ENCODE measurements at regions not wholly inside any gene's neighbourhood (a gene's known extent, or its start where the extent isn't known, plus 50 kb on each side); places are given as distances from the start of the nearest gene placed in this dataset.
"Not testable (repeated sequence)": the region's sequence is repeated elsewhere in the genome, so short reads cannot be mapped to it uniquely, and the experiment has no call there.

- Histone ChIP-seq H3K36me3 (replicated peaks in 1 of 2; ENCODE audit: control insufficient read depth in 1 of 2, insufficient read depth in 2 of 2, low read length in 2 of 2) (no peaks in the 10 kb centered on the region), H3K4me3 (replicated peaks in 1 of 3; ENCODE audit: low read depth in 2 of 3, low read length in 3 of 3) (no peak overlapping the region), H3K9me3 (replicated peaks in 1 of 2; ENCODE audit: control insufficient read depth in 1 of 2, insufficient read depth in 1 of 2, low read length in 2 of 2) (no peaks in the 10 kb centered on the region), H3K4me1 (ENCODE audit: control insufficient read depth in 1 of 2, insufficient read depth in 2 of 2, low read length in 2 of 2) (no peaks in the 10 kb centered on the region), H3K4me2 (replicated peaks; ENCODE audit: extremely low read depth, low read length, poor library complexity, severe bottlenecking) (no peak overlapping the region), H3K79me2 (ENCODE audit: insufficient read depth, low read length) (no peaks in the 10 kb centered on the region), H2AFZ (ENCODE audit: insufficient read depth, low read depth, low read length, poor library complexity, severe bottlenecking) (no peak overlapping the region), H3K27ac (ENCODE audit: low read depth in 1 of 2, low read length in 2 of 2) (no peak overlapping the region), H3K27me3 (ENCODE audit: control insufficient read depth in 2 of 2, insufficient read depth in 2 of 2, low read length in 2 of 2) (no peaks in the 10 kb centered on the region), H4K20me1 (ENCODE audit: insufficient read depth, low read length) (no peaks in the 10 kb centered on the region), H3K9ac (ENCODE audit: insufficient read depth, low read length, poor library complexity, severe bottlenecking) (no peak overlapping the region)
- H3K27me3 Mint-ChIP-seq (ENCODE audit: low read depth in 3 of 3): no peaks in the 10 kb centered on the region
- peaks cover 0 to 11% (median 4%) of the 10 kb centered on the region in 7 donors for H3K9me3 Mint-ChIP-seq
- H3K27ac Mint-ChIP-seq: no peak overlapping the region
- WGBS (ENCODE audit: insufficient coverage): no CpG with 5 or more reads among the region's 1 CpG
- H3K4me1 Mint-ChIP-seq: no peaks in the 10 kb centered on the region
- intact Hi-C loops (cut with micrococcal nuclease): no loop called here
- no peak for DNase-seq
- no peak for TF ChIP-seq CTCF (IDR thresholded peaks at IDR 0.05)
- H3K36me3 Mint-ChIP-seq: no peaks in the 10 kb centered on the region
- no peak overlapping the region for H3K4me3 Mint-ChIP-seq
Measured at GRCh38 chr3:144968750-144969350, 997.2 kb downstream of the DIPK2A start.

- H3K4me1 Mint-ChIP-seq; H4K20me1 ChIP-seq (ENCODE audit: insufficient read depth, low read length); H2AFZ ChIP-seq (ENCODE audit: insufficient read depth, low read depth, low read length, poor library complexity, severe bottlenecking); H3K27me3 Mint-ChIP-seq (ENCODE audit: low read depth in 3 of 3); H3K27ac ChIP-seq (ENCODE audit: low read depth in 1 of 2, low read length in 2 of 2); H3K4me2 ChIP-seq (replicated peaks; ENCODE audit: extremely low read depth, low read length, poor library complexity, severe bottlenecking); H3K4me3 ChIP-seq (replicated peaks in 1 of 3; ENCODE audit: low read depth in 2 of 3, low read length in 3 of 3); H3K4me1 ChIP-seq (ENCODE audit: control insufficient read depth in 1 of 2, insufficient read depth in 2 of 2, low read length in 2 of 2); DNase-seq; H3K36me3 ChIP-seq (replicated peaks in 1 of 2; ENCODE audit: control insufficient read depth in 1 of 2, insufficient read depth in 2 of 2, low read length in 2 of 2); H3K9ac ChIP-seq (ENCODE audit: insufficient read depth, low read length, poor library complexity, severe bottlenecking); H3K36me3 Mint-ChIP-seq; H3K4me3 Mint-ChIP-seq; H3K79me2 ChIP-seq (ENCODE audit: insufficient read depth, low read length); H3K9me3 ChIP-seq (replicated peaks in 1 of 2; ENCODE audit: control insufficient read depth in 1 of 2, insufficient read depth in 1 of 2, low read length in 2 of 2); H3K27ac Mint-ChIP-seq; intact Hi-C loops (cut with micrococcal nuclease); H3K27me3 ChIP-seq (ENCODE audit: control insufficient read depth in 2 of 2, insufficient read depth in 2 of 2, low read length in 2 of 2): not testable (repeated sequence)
- WGBS (ENCODE audit: insufficient coverage): 76% methylated on average over 2 of the region's 7 CpGs
- H3K9me3 Mint-ChIP-seq: peaks cover 7 to 14% (median 8%) of the 10 kb centered on the region in 7 donors
Measured at GRCh38 chr3:144984481-144984880, 1012.9 kb downstream of the DIPK2A start.

Measured in CD14-positive monocyte (primary cell).